ENCODE measurements at regions not wholly inside any gene's neighbourhood (a gene's known extent, or its start where the extent isn't known, plus 50 kb on each side); places are given as distances from the start of the nearest gene placed in this dataset.

DNA sequence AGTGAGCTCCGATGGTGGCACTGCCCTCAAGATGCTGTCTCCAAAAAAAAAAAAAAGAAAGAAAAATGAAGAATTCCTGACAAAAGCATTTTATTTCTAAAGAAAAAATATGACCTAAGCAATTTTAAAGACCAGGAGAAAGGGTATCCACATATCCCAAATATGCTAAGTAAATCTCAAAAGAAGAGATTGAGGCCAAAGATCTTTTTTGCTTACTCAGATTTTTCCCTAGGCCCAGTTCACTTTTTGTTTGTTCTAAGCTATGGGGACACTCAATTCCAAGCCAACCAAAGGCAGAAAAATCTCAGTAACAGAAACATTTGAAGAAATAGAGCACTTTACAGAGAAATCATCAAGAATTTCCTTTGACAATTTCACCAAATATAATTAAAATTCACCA lies 150.8 kb downstream of the SOX9 start:
- Histone ChIP-seq H3K79me2 (ENCODE audit: control insufficient read depth, insufficient read depth, low read length) (no peaks in the 10 kb centered on the region), H2AFZ (ENCODE audit: low read depth, low read length) (no peak overlapping the region), H3K9me1 (replicated peaks; ENCODE audit: control insufficient read depth, extremely low read depth, insufficient read depth, low read length) (no peaks in the 10 kb centered on the region), H3K27me3 (ENCODE audit: control insufficient read depth in 2 of 2, insufficient read depth in 2 of 2, low read length in 2 of 2) (no peaks in the 10 kb centered on the region), H4K20me1 (replicated peaks; ENCODE audit: control insufficient read depth, extremely low read depth, insufficient read depth, low read length) (no peaks in the 10 kb centered on the region), H3K27ac (ENCODE audit: insufficient read depth, low read depth, low read length) (no peak overlapping the region), H3K9me3 (replicated peaks; ENCODE audit: control insufficient read depth, insufficient read depth, low read length) (peaks cover 2% of the 10 kb centered on the region), H3K4me1 (ENCODE audit: control insufficient read depth, extremely low read depth, insufficient read depth, low read length) (no peaks in the 10 kb centered on the region), H3K36me3 (ENCODE audit: control insufficient read depth in 2 of 2, extremely low read depth in 1 of 2, insufficient read depth in 2 of 2, low read length in 2 of 2) (no peaks in the 10 kb centered on the region), H3K4me2 (ENCODE audit: insufficient read depth, low read length) (no peak overlapping the region), H3K4me3 (replicated peaks in 1 of 3; ENCODE audit: insufficient read depth in 1 of 3, low read depth in 1 of 3, low read length in 3 of 3) (no peak overlapping the region), H3K9ac (replicated peaks; ENCODE audit: extremely low read depth, insufficient read depth, low read length) (no peak overlapping the region)
- POLR2A ChIA-PET = no interaction called here
- no peak for FAIRE-seq
- no peak for DNase-seq (ENCODE audit: low read depth, low spot score)
- CTCF ChIA-PET = no interaction called here
- dilution Hi-C loops (cut with MboI; ENCODE audit: extremely low pct_ligation_motif_present, low sequenced_read_pairs) = no loop called here
- intact Hi-C loops (cut with micrococcal nuclease) = no loop called here
- TF ChIP-seq FOS (IDR thresholded peaks at IDR 0.05; ENCODE audit: borderline replicate concordance, insufficient read depth, low read length) = no peak
- no peak for TF ChIP-seq EZH2 (IDR thresholded peaks at IDR 0.05; ENCODE audit: borderline replicate concordance, low read depth, low read length, severe bottlenecking)
- TF ChIP-seq MYC (IDR thresholded peaks at IDR 0.05; ENCODE audit: low read depth, low read length) = no peak
- TF ChIP-seq GATA2 (IDR thresholded peaks at IDR 0.05; ENCODE audit: insufficient read depth, insufficient read length, low read depth, low read length) = no peak
- BruUV-seq (replicated peaks) = no TSS peak

DNA sequence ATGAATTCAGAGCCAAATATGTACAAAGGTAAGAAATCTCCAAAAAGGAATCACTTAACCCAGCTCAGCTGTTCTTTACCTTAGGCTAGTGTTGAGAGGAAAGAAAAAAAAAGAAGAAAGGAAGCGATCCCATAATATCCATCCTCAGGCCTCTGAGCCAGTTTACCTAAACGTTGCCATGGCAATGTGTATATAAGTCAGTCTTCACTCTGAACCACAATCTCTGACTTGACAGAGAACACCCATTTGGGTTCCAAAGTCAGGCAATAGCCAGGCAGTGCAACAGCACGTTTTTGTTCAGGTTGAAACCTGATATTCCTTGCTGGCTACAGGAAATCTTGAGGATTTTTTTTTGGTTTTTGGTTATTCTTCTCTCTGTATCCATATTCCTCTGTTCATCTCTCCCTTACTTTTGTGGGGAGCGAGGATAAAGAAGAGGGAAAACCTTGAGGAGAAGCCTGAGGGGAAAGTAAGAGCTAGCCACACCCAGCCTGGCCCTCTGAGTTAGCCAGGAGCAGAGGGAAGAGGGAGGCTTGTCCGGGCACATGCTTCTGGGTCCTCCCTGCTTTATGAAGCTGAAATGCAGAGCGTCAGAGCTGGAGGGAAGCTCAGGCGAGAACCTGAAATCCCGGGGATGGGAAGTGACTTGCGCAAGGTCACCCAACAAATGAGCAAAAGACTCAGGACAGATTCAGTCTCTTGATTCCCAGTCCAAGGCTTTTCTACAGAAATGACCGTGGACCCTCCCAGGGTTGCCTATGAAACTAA lies 152.7 kb downstream of the SOX9 start:
- H3K36me3 ChIP-seq (ENCODE audit: control insufficient read depth in 2 of 2, extremely low read depth in 1 of 2, insufficient read depth in 2 of 2, low read length in 2 of 2) = no peaks in the 10 kb centered on the region
- intact Hi-C loops (cut with micrococcal nuclease) = no loop called here
- FAIRE-seq (no peak), DNase-seq (ENCODE audit: low read depth, low spot score) (no peak)
- no peak overlapping the region for H3K4me2 ChIP-seq (ENCODE audit: insufficient read depth, low read length)
- no peak for TF ChIP-seq POLR2AphosphoS5 (IDR thresholded peaks at IDR 0.05; ENCODE audit: insufficient read depth, low read depth, low read length)
- TF ChIP-seq, protein P1, sequence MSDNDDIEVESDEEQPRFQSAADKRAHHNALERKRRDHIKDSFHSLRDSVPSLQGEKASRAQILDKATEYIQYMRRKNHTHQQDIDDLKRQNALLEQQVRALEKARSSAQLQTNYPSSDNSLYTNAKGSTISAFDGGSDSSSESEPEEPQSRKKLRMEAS (IDR thresholded peaks at IDR 0.05; ENCODE audit: insufficient read depth, insufficient read length) = no peak
- TF ChIP-seq, protein P2, sequence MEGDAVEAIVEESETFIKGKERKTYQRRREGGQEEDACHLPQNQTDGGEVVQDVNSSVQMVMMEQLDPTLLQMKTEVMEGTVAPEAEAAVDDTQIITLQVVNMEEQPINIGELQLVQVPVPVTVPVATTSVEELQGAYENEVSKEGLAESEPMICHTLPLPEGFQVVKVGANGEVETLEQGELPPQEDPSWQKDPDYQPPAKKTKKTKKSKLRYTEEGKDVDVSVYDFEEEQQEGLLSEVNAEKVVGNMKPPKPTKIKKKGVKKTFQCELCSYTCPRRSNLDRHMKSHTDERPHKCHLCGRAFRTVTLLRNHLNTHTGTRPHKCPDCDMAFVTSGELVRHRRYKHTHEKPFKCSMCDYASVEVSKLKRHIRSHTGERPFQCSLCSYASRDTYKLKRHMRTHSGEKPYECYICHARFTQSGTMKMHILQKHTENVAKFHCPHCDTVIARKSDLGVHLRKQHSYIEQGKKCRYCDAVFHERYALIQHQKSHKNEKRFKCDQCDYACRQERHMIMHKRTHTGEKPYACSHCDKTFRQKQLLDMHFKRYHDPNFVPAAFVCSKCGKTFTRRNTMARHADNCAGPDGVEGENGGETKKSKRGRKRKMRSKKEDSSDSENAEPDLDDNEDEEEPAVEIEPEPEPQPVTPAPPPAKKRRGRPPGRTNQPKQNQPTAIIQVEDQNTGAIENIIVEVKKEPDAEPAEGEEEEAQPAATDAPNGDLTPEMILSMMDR (IDR thresholded peaks at IDR 0.05; ENCODE audit: extremely low read depth in 1 of 2, insufficient read depth in 1 of 2, low read depth in 1 of 2, low read length in 2 of 2) = no peak
- no peak for TF ChIP-seq EZH2 (IDR thresholded peaks at IDR 0.05; ENCODE audit: borderline replicate concordance, low read depth, low read length, severe bottlenecking)
- no peak for TF ChIP-seq POLR2A (IDR thresholded peaks at IDR 0.05; ENCODE audit: low read depth, low read length)
- TF ChIP-seq MYC (IDR thresholded peaks at IDR 0.05; ENCODE audit: low read depth, low read length) = no peak
- no peak for TF ChIP-seq FOS (IDR thresholded peaks at IDR 0.05; ENCODE audit: borderline replicate concordance, insufficient read depth, low read length)
- no peak for TF ChIP-seq JUN (IDR thresholded peaks at IDR 0.05; ENCODE audit: borderline replicate concordance, insufficient read depth, insufficient read length, low read depth)
- no peak for TF ChIP-seq GATA2 (IDR thresholded peaks at IDR 0.05; ENCODE audit: insufficient read depth, insufficient read length, low read depth, low read length)
- H3K9ac ChIP-seq (replicated peaks; ENCODE audit: extremely low read depth, insufficient read depth, low read length) = no peak overlapping the region
- H3K79me2 ChIP-seq (ENCODE audit: control insufficient read depth, insufficient read depth, low read length) = no peaks in the 10 kb centered on the region
- H3K27me3 ChIP-seq (ENCODE audit: control insufficient read depth in 2 of 2, insufficient read depth in 2 of 2, low read length in 2 of 2) = no peaks in the 10 kb centered on the region
- H3K9me1 ChIP-seq (replicated peaks; ENCODE audit: control insufficient read depth, extremely low read depth, insufficient read depth, low read length) = no peaks in the 10 kb centered on the region
- H4K20me1 ChIP-seq (replicated peaks; ENCODE audit: control insufficient read depth, extremely low read depth, insufficient read depth, low read length) = no peaks in the 10 kb centered on the region
- H2AFZ ChIP-seq (ENCODE audit: low read depth, low read length) = no peak overlapping the region
- dilution Hi-C loops (cut with MboI; ENCODE audit: extremely low pct_ligation_motif_present, low sequenced_read_pairs) = no loop called here
- no TSS peak for BruUV-seq (replicated peaks)
- no peak overlapping the region for H3K4me3 ChIP-seq (replicated peaks in 1 of 3; ENCODE audit: insufficient read depth in 1 of 3, low read depth in 1 of 3, low read length in 3 of 3)
- ChIA-PET CTCF (no interaction called here), POLR2A (no interaction called here)
- no peaks in the 10 kb centered on the region for H3K9me3 ChIP-seq (replicated peaks; ENCODE audit: control insufficient read depth, insufficient read depth, low read length)
- no peaks in the 10 kb centered on the region for H3K4me1 ChIP-seq (ENCODE audit: control insufficient read depth, extremely low read depth, insufficient read depth, low read length)
- no peak overlapping the region for H3K27ac ChIP-seq (ENCODE audit: insufficient read depth, low read depth, low read length)
